Ovary (tissue), 3 donors: ENCODE measurements at regions not wholly inside any gene's neighbourhood (a gene's known extent, or its start where the extent isn't known, plus 50 kb on each side); places are given as distances from the start of the nearest gene placed in this dataset.

Source experiments
- CTCF ChIP-seq, 3 donors: fragments of 450-650 bp in 2 of 3; fragments of 200-600 bp in 1 of 3; IDR thresholded peaks; one replicate each; pipeline versions ENCODE4 v1.5.1 to v1.8.0; 2016 to 2022; ENCODE audit warnings: antibody characterized with exemption in 3 of 3, mild to moderate bottlenecking in 1 of 3
- POLR2A ChIP-seq: fragments of 450-650 bp; IDR thresholded peaks from one replicate; pipeline ENCODE4 v1.6.1; 2017; ENCODE audit warnings: antibody characterized with exemption, mild to moderate bottlenecking, moderate library complexity
- donor health status: DM: no; HTN: no; CAD: no.

- no peak for TF ChIP-seq CTCF (IDR thresholded peaks at IDR 0.05)
- no peak for TF ChIP-seq POLR2A
Measured at GRCh38 chr3:152196782-152197181, 71.9 kb upstream of the MBNL1 start.
